Spinal cord (tissue), 9 donors: ENCODE measurements at regions not wholly inside any gene's neighbourhood (a gene's known extent, or its start where the extent isn't known, plus 50 kb on each side); places are given as distances from the start of the nearest gene placed in this dataset.
"Not testable (repeated sequence)": the region's sequence is repeated elsewhere in the genome, so short reads cannot be mapped to it uniquely, and the experiment has no call there.

Experiments
- DNase-seq, 6 donors: peaks; one replicate each; pipeline versions ENCODE4 v3.0.0 to v3.0.0-alpha.2; 2013 to 2015; ENCODE audit warnings: low spot score in 6 of 6, low read depth in 4 of 6
- H3K27ac ChIP-seq: one replicate; pipeline ENCODE4 v1.5.1; 2013; ENCODE audit warnings: low read depth, low read length, control low read depth
- H3K27me3 ChIP-seq: one replicate; pipeline ENCODE4 v1.6.1; 2013; ENCODE audit warnings: low read length; ENCODE audit not compliant: control insufficient read depth, insufficient read depth
- H3K36me3 ChIP-seq: one replicate; pipeline ENCODE4 v1.6.1; 2013; ENCODE audit warnings: low read length; ENCODE audit not compliant: control insufficient read depth, insufficient read depth
- H3K4me1 ChIP-seq: one replicate; pipeline ENCODE4 v1.6.1; 2013; ENCODE audit warnings: low read length; ENCODE audit not compliant: control insufficient read depth, insufficient read depth
- H3K4me3 ChIP-seq: one replicate; pipeline ENCODE4 v1.5.1; 2013; ENCODE audit warnings: low read depth, low read length, control low read depth
- H3K9me3 ChIP-seq: one replicate; pipeline ENCODE4 v1.6.1; 2013; ENCODE audit warnings: low read length; ENCODE audit not compliant: control insufficient read depth, insufficient read depth
- WGBS: methylation state at CpG from one replicate; pipeline ENCODE4 v1.1.5; 2013; ENCODE audit warnings: missing lambda C conversion rate; ENCODE audit not compliant: insufficient coverage; 5-methylcytosine and 5-hydroxymethylcytosine counted together
- donor health status: healthy.

- Histone ChIP-seq H3K27ac (no peak overlapping the region), H3K9me3 (no peaks in the 10 kb centered on the region), H3K27me3 (peaks cover 5% of the 10 kb centered on the region), H3K36me3 (no peaks in the 10 kb centered on the region), H3K4me1 (peaks cover 9% of the 10 kb centered on the region), H3K4me3 (no peak overlapping the region)
- DNase-seq: peak in 1 of 6 donors; percentile 23
- WGBS: no CpG with 5 or more reads among the region's 5 CpGs
These were observed 118.0 kb upstream of the ZNF536 start for GRCh38 chr19:30254158-30254557.

- Histone ChIP-seq H3K36me3 (no peaks in the 10 kb centered on the region), H3K27me3 (peaks cover 5% of the 10 kb centered on the region), H3K9me3 (no peaks in the 10 kb centered on the region), H3K4me3 (no peak overlapping the region), H3K4me1 (peaks cover 9% of the 10 kb centered on the region), H3K27ac (no peak overlapping the region)
- no peak for DNase-seq
- WGBS: no CpG with 5 or more reads among the region's 5 CpGs
These were observed 117.4 kb upstream of the ZNF536 start for GRCh38 chr19:30254789-30255188.

- Histone ChIP-seq H3K27me3 (peaks cover 5% of the 10 kb centered on the region), H3K27ac (no peak overlapping the region), H3K4me1 (peaks cover 9% of the 10 kb centered on the region), H3K4me3 (no peak overlapping the region), H3K9me3 (no peaks in the 10 kb centered on the region), H3K36me3 (no peaks in the 10 kb centered on the region)
- 52% methylated on average over 6 of the region's 15 CpGs for WGBS
- peak in 1 of 6 donors; percentile 51 for DNase-seq
These were observed 116.2 kb upstream of the ZNF536 start for GRCh38 chr19:30255791-30256495.

- H3K36me3 ChIP-seq: no peaks in the 10 kb centered on the region
- H3K9me3 ChIP-seq: no peaks in the 10 kb centered on the region
- WGBS: 67% methylated on average over 4 of the region's 7 CpGs
- peaks cover 9% of the 10 kb centered on the region for H3K4me1 ChIP-seq
- H3K27ac ChIP-seq: no peak overlapping the region
- DNase-seq: peak in 1 of 6 donors; percentile 42
- no peak overlapping the region for H3K4me3 ChIP-seq
- H3K27me3 ChIP-seq: peaks cover 5% of the 10 kb centered on the region
These were observed 115.7 kb upstream of the ZNF536 start for GRCh38 chr19:30256496-30256850.

GRCh38 chr19:30263830-30264381 is 108.3 kb upstream of the ZNF536 start:
- WGBS: 20% methylated on average over 3 of the region's 6 CpGs
- H3K4me3 ChIP-seq: no peak overlapping the region
- no peaks in the 10 kb centered on the region for H3K27me3 ChIP-seq
- no peaks in the 10 kb centered on the region for H3K36me3 ChIP-seq
- H3K27ac ChIP-seq: peak overlapping the region; percentile 10
- peak in 2 of 6 donors; percentile 39 to 45 for DNase-seq
- H3K4me1 ChIP-seq: peaks cover 25% of the 10 kb centered on the region
- H3K9me3 ChIP-seq: no peaks in the 10 kb centered on the region

- H3K4me3 ChIP-seq, H3K9me3 ChIP-seq, H3K27ac ChIP-seq, H3K36me3 ChIP-seq, DNase-seq, H3K27me3 ChIP-seq: not testable (repeated sequence)
- H3K4me1 ChIP-seq: peaks cover 25% of the 10 kb centered on the region
- WGBS: 93% methylated on average over 1 of the region's 2 CpGs
These were observed 106.3 kb upstream of the ZNF536 start for GRCh38 chr19:30265918-30266317.

- WGBS: 75% methylated on average over 2 of the region's 6 CpGs
These were observed 105.5 kb upstream of the ZNF536 start for GRCh38 chr19:30266687-30267086.

GRCh38 chr19:30267332-30267731 is 104.9 kb upstream of the ZNF536 start:
- peaks cover 25% of the 10 kb centered on the region for H3K4me1 ChIP-seq
- no peak overlapping the region for H3K4me3 ChIP-seq
- H3K27ac ChIP-seq: no peak overlapping the region
- no peaks in the 10 kb centered on the region for H3K27me3 ChIP-seq
- no peaks in the 10 kb centered on the region for H3K9me3 ChIP-seq
- no peak for DNase-seq
- H3K36me3 ChIP-seq: no peaks in the 10 kb centered on the region
- 90% methylated on average over 2 of the region's 3 CpGs for WGBS

More at GRCh38 chr19:30266687-30267086, 105.5 kb upstream of the ZNF536 start:
- Histone ChIP-seq H3K4me3 (no peak overlapping the region), H3K27me3 (no peaks in the 10 kb centered on the region), H3K27ac (no peak overlapping the region), H3K4me1 (peaks cover 25% of the 10 kb centered on the region), H3K9me3 (no peaks in the 10 kb centered on the region), H3K36me3 (no peaks in the 10 kb centered on the region)
- DNase-seq: no peak

- no peak for DNase-seq
- Histone ChIP-seq H3K9me3 (peaks cover 7% of the 10 kb centered on the region), H3K4me1 (peaks cover 15% of the 10 kb centered on the region), H3K27me3 (no peaks in the 10 kb centered on the region), H3K36me3 (no peaks in the 10 kb centered on the region), H3K4me3 (no peak overlapping the region), H3K27ac (no peak overlapping the region)
- 79% methylated on average over 6 of the region's 9 CpGs for WGBS
These were observed 103.6 kb upstream of the ZNF536 start for GRCh38 chr19:30268601-30269000.

GRCh38 chr19:30269638-30270037 is 102.5 kb upstream of the ZNF536 start:
- Histone ChIP-seq H3K27me3 (no peaks in the 10 kb centered on the region), H3K4me1 (peaks cover 8% of the 10 kb centered on the region), H3K9me3 (peaks cover 7% of the 10 kb centered on the region), H3K27ac (no peak overlapping the region), H3K4me3 (no peak overlapping the region), H3K36me3 (no peaks in the 10 kb centered on the region)
- 93% methylated on average over 6 of the region's 9 CpGs for WGBS
- no peak for DNase-seq
